Stimulated activated CD4-positive, alpha-beta T cell treated with anti-CD3 and anti-CD28 coated beads, Interleukin-1b, Interleukin-23, amount 100 ng/mL, for 48 hours (primary cell): ENCODE measurements at regions not wholly inside any gene's neighbourhood (a gene's known extent, or its start where the extent isn't known, plus 50 kb on each side); places are given as distances from the start of the nearest gene placed in this dataset.

ENCODE experiments used
- DNase-seq: peaks from one replicate; pipeline ENCODE4 v3.0.0-alpha.2; 2020

GRCh38 chr9:99722877-99723276 is 98.8 kb upstream of the NR4A3 start:
- DNase-seq: no peak

- DNase-seq: no peak
Observed at GRCh38 chr9:99724640-99725039, 97.0 kb upstream of the NR4A3 start.

- DNase-seq: no peak
Observed at GRCh38 chr9:99725852-99726251, 95.8 kb upstream of the NR4A3 start.

- DNase-seq: no peak
Observed at GRCh38 chr9:99726758-99727157, 94.9 kb upstream of the NR4A3 start.

GRCh38 chr9:99730062-99730461 is 91.6 kb upstream of the NR4A3 start:
- DNase-seq: no peak

- no peak for DNase-seq
Observed at GRCh38 chr9:99731950-99732349, 89.7 kb upstream of the NR4A3 start.

GRCh38 chr9:99732715-99733114 is 89.0 kb upstream of the NR4A3 start:
- no peak for DNase-seq

GRCh38 chr9:99735041-99735440 is 86.6 kb upstream of the NR4A3 start:
- DNase-seq: no peak

GRCh38 chr9:99736291-99736690 is 85.4 kb upstream of the NR4A3 start:
- no peak for DNase-seq

GRCh38 chr9:99737649-99738048 is 84.0 kb upstream of the NR4A3 start:
- DNase-seq: no peak

GRCh38 chr9:99743006-99743405 is 78.7 kb upstream of the NR4A3 start:
- no peak for DNase-seq

GRCh38 chr9:99743455-99743854 is 78.2 kb upstream of the NR4A3 start:
- no peak for DNase-seq

- DNase-seq: no peak
Observed at GRCh38 chr9:99744132-99744531, 77.6 kb upstream of the NR4A3 start.

GRCh38 chr9:99745085-99745484 is 76.6 kb upstream of the NR4A3 start:
- DNase-seq: no peak

- no peak for DNase-seq
Observed at GRCh38 chr9:99746406-99746805, 75.3 kb upstream of the NR4A3 start.

- DNase-seq: no peak
Observed at GRCh38 chr9:99748266-99748665, 73.4 kb upstream of the NR4A3 start.

GRCh38 chr9:99748676-99749075 is 73.0 kb upstream of the NR4A3 start:
- no peak for DNase-seq

GRCh38 chr9:99749641-99750040 is 72.0 kb upstream of the NR4A3 start:
- DNase-seq: no peak

GRCh38 chr9:99750526-99750925 is 71.2 kb upstream of the NR4A3 start:
- no peak for DNase-seq

GRCh38 chr9:99752417-99753109 is 69.1 kb upstream of the NR4A3 start:
- no peak for DNase-seq

GRCh38 chr9:99753436-99753835 is 68.2 kb upstream of the NR4A3 start:
- DNase-seq: no peak

GRCh38 chr9:99760421-99760820 is 61.3 kb upstream of the NR4A3 start:
- no peak for DNase-seq

- DNase-seq: no peak
Observed at GRCh38 chr9:99762470-99762869, 59.2 kb upstream of the NR4A3 start.
